MG63 (cell line): ENCODE measurements at regions not wholly inside any gene's neighbourhood (a gene's known extent, or its start where the extent isn't known, plus 50 kb on each side); places are given as distances from the start of the nearest gene placed in this dataset.

Experiments used
- DNase-seq: peaks from one replicate; pipeline ENCODE4 v3.0.0-alpha.2; 2020
- H3K27me3 ChIP-seq: fragments of 250-450 bp; sonication (Bioruptor Pico); 2 replicates; pipeline ENCODE4 v1.5.1; 2020; ENCODE audit warnings: mild to moderate bottlenecking, moderate library complexity
- H3K36me3 ChIP-seq: fragments of 250-450 bp; sonication (Bioruptor Pico); 2 replicates; pipeline ENCODE4 v1.5.1; 2020; ENCODE audit warnings: mild to moderate bottlenecking, moderate library complexity
- H3K4me3 ChIP-seq: fragments of 250-450 bp; sonication (Bioruptor Pico); 2 replicates; pipeline ENCODE4 v1.5.1; 2020; ENCODE audit warnings: mild to moderate bottlenecking, moderate library complexity
- H3K9me3 ChIP-seq: fragments of 250-450 bp; sonication (Bioruptor Pico); 2 replicates; pipeline ENCODE4 v1.5.1; 2020; ENCODE audit warnings: mild to moderate bottlenecking, moderate library complexity

GRCh38 chr6:24043848-24044247 is 82.2 kb upstream of the NRSN1 start:
- H3K4me3 ChIP-seq: no peak overlapping the region
- H3K36me3 ChIP-seq: no peaks in the 10 kb centered on the region
- no peaks in the 10 kb centered on the region for H3K27me3 ChIP-seq
- no peaks in the 10 kb centered on the region for H3K9me3 ChIP-seq
- no peak for DNase-seq

- Histone ChIP-seq H3K4me3 (no peak overlapping the region), H3K9me3 (no peaks in the 10 kb centered on the region), H3K36me3 (no peaks in the 10 kb centered on the region), H3K27me3 (no peaks in the 10 kb centered on the region)
- no peak for DNase-seq
Measured at GRCh38 chr6:24051942-24052589, 73.9 kb upstream of the NRSN1 start.

DNA sequence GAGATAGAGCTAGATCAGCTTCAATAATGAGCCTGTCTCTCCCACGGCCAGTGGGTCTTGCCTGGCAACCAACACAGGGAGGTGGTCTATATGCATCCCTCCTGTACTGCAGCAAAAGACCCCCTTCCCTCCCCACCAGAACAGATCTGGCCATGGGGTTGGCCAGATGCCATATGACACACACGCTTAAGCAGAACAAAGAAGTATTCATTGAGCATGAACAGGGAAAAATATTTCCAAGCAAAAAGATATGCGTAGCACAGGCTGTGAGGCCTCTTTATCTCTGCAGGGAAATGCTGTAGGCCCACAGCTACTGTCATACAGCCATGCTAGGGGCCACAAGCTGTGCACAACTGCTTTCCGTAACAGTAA is 73.4 kb upstream of the NRSN1 start:
- DNase-seq: no peak
- Histone ChIP-seq H3K4me3 (no peak overlapping the region), H3K9me3 (no peaks in the 10 kb centered on the region), H3K36me3 (no peaks in the 10 kb centered on the region), H3K27me3 (no peaks in the 10 kb centered on the region)

- Histone ChIP-seq H3K27me3 (no peaks in the 10 kb centered on the region), H3K4me3 (no peak overlapping the region), H3K9me3 (no peaks in the 10 kb centered on the region), H3K36me3 (no peaks in the 10 kb centered on the region)
- no peak for DNase-seq
Measured at GRCh38 chr6:24053057-24053456, 73.0 kb upstream of the NRSN1 start.

DNA sequence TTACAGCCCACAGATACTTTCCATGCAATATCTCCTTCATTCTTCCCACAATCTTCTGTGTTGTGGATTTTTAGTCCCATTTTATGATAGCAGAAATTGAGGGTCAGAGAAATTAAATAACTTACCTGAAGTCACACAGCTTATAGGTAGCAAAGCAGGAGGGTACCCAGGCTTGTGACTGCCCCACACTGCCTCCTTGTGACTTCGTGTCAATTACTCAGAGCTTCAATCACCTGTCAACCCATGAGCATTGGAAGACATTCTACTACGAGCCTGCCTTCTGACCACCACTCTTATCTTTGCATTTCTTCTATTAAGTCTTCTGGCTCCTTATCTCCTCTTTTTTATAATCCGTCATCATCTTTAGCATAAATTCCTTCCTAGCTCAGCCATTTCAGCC is 71.6 kb upstream of the NRSN1 start:
- no peaks in the 10 kb centered on the region for H3K9me3 ChIP-seq
- no peaks in the 10 kb centered on the region for H3K27me3 ChIP-seq
- DNase-seq: no peak
- H3K36me3 ChIP-seq: no peaks in the 10 kb centered on the region
- no peak overlapping the region for H3K4me3 ChIP-seq

GRCh38 chr6:24056567-24056966 is 69.4 kb upstream of the NRSN1 start:
- H3K4me3 ChIP-seq: no peak overlapping the region
- no peaks in the 10 kb centered on the region for H3K27me3 ChIP-seq
- no peak for DNase-seq
- no peaks in the 10 kb centered on the region for H3K9me3 ChIP-seq
- no peaks in the 10 kb centered on the region for H3K36me3 ChIP-seq

- Histone ChIP-seq H3K4me3 (no peak overlapping the region), H3K9me3 (no peaks in the 10 kb centered on the region), H3K27me3 (no peaks in the 10 kb centered on the region), H3K36me3 (no peaks in the 10 kb centered on the region)
- no peak for DNase-seq
Measured at GRCh38 chr6:24057030-24057429, 69.0 kb upstream of the NRSN1 start.

DNA sequence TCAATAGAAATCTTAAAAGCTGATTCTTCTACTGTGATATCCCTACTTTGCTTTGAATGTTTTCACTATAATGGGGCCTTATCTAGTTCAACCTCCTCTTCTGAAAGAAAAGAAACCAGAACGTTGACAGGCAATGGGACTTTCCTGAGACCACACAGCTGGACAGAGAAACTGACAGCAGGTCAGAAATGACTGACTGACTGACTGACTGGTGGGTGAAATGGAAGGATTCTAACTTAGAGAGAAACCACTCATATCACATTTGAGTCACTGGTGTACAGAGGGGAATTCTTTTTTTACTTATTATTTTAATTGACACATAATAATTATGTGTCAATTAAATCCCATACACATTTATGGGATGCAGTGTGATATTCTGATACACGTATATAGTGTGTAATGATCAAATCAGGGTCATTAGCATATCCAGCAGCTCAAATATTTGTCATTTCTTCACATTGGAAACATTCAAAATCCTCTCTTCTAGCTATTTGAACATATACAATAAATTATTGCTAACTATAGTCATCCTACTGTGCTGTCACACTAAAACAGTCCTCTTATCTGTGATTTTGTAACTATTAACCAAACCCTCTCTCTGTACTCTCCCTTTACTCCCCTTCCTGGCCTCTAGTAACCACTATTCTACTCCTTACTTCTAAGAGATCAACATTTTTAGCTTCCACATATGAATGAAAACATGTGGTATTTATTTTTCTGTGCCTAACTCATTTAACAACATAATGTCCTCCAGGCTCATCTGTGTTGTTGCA is 64.8 kb upstream of the NRSN1 start:
- no peaks in the 10 kb centered on the region for H3K9me3 ChIP-seq
- H3K4me3 ChIP-seq: no peak overlapping the region
- H3K36me3 ChIP-seq: no peaks in the 10 kb centered on the region
- no peak for DNase-seq
- H3K27me3 ChIP-seq: no peaks in the 10 kb centered on the region

GRCh38 chr6:24064106-24064505 is 61.9 kb upstream of the NRSN1 start:
- no peak overlapping the region for H3K4me3 ChIP-seq
- H3K27me3 ChIP-seq: no peaks in the 10 kb centered on the region
- no peaks in the 10 kb centered on the region for H3K9me3 ChIP-seq
- DNase-seq: no peak
- H3K36me3 ChIP-seq: no peaks in the 10 kb centered on the region

DNA sequence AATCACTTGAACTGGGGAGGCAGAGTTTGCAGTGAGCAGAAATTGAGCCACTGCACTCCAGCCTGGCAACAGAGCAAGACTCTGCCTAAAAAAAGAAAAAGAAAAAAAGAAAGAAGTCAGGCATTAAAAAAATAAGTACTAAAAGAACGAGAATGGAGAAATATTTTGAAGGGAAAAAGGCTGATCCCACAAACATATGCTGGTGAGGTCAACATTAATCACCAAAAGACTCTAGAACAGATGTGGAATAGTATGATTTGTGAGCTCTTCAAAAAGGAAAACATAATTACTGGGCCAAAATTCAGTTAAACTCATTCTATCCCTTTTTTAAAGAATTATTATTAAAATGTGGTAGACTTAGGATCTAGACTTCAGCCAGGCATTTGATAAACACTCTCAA is 61.2 kb upstream of the NRSN1 start:
- no peaks in the 10 kb centered on the region for H3K27me3 ChIP-seq
- no peak for DNase-seq
- H3K36me3 ChIP-seq: no peaks in the 10 kb centered on the region
- H3K9me3 ChIP-seq: no peaks in the 10 kb centered on the region
- H3K4me3 ChIP-seq: no peak overlapping the region

GRCh38 chr6:24069526-24069925 is 56.5 kb upstream of the NRSN1 start:
- Histone ChIP-seq H3K36me3 (no peaks in the 10 kb centered on the region), H3K27me3 (no peaks in the 10 kb centered on the region), H3K4me3 (no peak overlapping the region)

DNA sequence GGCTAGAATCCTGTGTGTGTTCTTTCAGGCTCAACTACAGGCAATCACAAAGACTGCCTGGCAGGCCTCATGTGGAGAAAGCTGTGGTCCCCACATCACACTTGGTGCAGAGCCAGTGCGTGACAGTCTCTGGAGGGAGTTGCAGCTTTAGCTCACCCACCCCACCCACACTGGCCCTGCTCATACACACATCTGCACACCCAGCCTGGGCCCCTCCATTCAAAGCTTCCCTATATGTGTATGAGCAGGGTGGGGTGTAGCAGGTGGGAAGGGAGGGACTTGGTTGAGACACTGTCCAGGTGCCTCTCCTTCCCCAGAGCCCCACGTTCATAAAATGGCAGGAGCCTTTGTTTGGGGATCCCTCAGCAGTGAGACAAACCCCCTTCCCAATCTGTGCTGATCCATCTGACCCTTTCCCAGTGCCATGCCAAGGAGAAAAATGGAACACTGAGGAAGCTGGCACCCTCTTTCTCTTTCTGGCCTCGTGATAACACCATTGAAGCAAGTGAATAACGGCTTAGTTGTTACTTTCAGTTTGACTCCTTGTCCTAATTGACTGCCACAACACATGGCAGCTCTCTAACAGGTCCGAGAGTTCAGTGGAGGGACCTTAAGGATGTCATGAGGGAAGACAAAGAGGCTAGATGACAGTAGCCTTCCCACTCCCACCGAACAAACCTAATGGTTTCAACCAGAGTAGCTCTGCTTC is 53.8 kb upstream of the NRSN1 start:
- Histone ChIP-seq H3K27me3 (no peaks in the 10 kb centered on the region), H3K9me3 (no peaks in the 10 kb centered on the region), H3K36me3 (no peaks in the 10 kb centered on the region), H3K4me3 (no peak overlapping the region)
- no peak for DNase-seq

More at GRCh38 chr6:24069526-24069925, 56.5 kb upstream of the NRSN1 start:
- DNase-seq: no peak
- no peaks in the 10 kb centered on the region for H3K9me3 ChIP-seq

- Histone ChIP-seq H3K9me3 (no peaks in the 10 kb centered on the region), H3K27me3 (no peaks in the 10 kb centered on the region), H3K36me3 (no peaks in the 10 kb centered on the region), H3K4me3 (no peak overlapping the region)
- no peak for DNase-seq
Measured at GRCh38 chr6:24076011-24076410, 50.0 kb upstream of the NRSN1 start.
